HG03280 (cell line): ENCODE measurements at regions not wholly inside any gene's neighbourhood (a gene's known extent, or its start where the extent isn't known, plus 50 kb on each side); places are given as distances from the start of the nearest gene placed in this dataset.

ENCODE experiments used
- ATAC-seq: cut with Tn5 transposase; IDR thresholded peaks from one replicate; pipeline ENCODE4 v1.9.1; 2021; ENCODE audit warnings: mild to moderate bottlenecking, moderate library complexity; ENCODE audit not compliant: unreplicated experiment

DNA sequence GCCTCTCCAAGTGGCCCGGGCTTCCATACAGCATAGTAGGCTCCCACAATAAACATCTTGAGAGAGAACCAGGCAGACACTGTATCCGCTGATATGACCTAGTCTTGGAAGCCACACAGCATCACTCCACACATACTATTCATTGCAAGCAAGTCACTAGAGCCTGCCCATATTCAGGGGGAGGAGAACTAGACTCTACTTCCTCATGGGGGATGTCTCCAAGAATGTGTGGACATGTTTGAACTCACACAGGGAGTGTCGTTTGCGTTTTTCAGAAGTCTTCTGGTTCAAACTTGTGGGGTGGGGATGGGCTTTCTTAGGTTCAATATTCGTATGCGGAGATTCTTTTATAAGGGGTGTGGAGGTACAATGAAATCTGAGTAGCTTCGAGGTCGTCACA, 232.6 kb upstream of the HABP2 start:
- no peak for ATAC-seq

DNA sequence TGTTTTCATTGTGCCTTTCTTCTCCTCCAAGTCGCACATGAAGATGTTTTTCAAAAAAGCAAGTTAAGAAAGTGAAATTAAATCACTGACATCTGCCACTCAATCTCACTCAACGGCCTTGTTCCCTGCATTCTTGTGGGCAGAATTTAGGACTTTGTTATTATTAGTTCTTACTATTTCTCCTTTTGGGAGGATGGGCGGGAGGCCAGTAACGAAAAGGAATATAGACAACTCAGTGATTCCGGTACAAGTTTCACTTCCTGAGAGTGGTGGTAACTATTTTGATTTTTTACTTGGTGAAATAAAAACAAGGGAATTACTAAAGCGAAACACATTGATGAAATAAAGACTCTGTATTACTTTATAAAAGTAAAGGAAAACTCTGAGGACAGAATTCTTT, 231.9 kb upstream of the HABP2 start:
- no peak for ATAC-seq

DNA sequence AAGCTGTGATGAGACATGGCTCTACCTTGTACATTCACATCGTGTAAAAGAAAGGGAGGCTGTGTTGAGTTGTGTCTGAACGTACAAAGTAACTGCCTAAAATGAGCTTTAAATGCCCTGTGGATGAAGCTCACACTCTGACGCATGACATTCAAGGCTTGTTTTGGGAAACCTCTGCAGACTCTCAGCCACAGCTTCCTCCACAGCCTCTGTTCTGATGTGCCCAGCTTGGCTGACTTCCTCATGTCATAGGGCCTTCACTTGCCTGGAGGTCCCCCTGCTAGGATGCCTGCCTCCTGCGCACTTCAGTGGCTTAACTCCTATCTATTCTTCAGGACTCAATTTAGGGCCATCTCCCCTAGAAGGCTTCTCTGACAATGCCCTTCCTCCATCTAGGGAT, 230.0 kb upstream of the HABP2 start:
- no peak for ATAC-seq

DNA sequence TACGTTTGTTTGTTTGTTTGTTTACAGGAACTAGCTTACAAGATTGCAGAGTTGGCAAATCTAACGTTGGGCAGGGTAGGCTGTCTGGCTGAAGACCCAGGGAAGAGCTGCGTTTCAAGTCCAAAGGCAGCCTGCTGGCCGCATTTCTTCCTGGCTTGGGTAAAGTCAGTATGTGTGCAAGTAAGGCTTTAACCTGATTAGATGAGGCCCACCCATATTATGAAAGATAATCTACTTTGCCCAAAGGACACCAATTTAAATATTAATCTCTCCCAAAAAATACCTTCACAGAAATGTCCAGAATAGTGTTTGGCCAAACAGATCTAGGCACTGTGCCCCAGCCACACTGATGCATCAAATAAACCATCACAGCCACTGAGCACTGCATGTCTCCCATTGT, 228.9 kb upstream of the HABP2 start:
- ATAC-seq, result no peak

DNA sequence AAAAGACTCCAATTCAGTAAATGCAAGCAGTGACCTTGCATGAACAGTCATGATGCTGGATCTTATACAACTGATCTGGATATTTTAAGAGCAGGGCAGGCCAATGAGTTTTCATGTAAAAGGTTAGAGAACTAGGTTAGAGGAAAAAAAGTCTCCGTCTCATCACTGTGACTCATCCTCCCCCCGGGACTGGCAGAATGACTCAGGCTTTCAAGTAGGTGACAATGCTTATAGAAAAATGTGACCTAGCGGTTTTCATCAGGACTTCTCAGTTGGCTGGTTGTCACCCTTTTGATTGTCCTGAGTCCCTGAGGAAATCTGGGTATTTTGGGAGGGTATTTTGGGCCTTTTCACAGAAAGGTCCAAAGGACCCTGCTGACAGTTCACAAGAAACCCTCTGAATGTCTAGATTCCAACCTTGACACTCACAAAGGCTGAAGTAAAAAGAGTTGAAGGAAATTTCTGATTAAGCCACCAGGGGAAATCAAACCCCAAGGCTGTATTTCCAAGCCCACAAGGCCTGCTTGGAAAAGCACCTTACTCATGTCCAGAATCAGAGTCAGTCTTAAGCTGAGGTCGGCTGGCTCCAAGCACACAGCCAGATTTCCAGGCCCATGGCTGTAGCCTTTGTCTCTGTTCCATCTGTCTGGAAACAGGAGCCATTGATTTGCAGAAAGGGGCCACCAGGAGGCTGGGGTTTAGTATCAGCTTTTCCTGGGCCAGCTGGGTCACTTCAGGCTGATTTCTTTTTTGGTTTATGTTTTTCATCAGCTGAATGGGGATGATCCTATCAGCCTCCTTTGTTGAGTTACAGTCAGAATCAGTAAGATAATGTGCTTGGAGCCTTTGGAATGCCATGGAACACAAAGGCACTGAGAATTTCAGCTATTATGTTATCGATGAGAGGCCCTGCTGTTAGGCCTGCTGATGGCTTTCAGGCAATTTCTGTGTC, 226.4 kb upstream of the HABP2 start:
- peak; percentile 81 for ATAC-seq

DNA sequence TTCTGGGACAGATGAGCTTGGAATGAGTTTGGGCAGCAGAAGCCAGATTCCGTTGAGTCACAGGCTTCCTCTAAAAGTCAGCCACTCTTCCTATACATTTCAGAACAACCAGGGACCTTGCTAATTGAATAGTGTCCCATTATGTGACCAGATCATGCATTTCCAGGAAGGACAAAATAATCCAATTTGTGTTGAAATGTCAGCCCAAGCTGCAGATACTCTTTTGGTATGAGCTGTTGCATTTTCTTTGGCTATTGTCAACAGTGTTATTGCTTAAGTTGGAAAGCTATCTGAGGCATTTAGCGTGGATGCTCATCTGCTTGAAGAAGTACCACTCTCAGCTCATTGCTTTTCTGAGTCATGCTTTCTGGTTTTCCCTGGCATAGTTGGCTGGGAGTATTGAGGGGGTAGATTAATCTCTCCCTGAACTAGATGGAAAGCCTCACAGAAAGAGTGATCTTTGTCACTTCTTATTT, 223.7 kb upstream of the HABP2 start:
- ATAC-seq, result no peak

DNA sequence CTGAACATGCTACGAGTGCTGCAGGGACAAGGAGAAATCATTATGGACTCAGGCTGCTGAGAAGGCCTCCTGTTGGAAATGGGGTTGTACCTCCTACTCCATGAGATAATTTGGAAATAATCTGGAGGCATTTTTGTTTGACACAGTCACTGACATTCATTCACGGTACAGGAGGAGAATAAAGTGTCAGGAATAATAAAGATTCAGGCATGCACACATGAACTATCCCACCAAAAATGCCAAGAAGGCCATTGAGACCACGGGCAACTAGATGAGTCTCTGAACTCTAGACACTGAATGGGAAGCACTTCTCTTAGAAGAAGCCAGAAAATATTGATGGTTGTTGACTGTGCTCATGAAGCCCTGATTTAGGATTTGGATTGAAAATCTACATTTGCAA, 220.9 kb upstream of the HABP2 start:
- no peak for ATAC-seq

DNA sequence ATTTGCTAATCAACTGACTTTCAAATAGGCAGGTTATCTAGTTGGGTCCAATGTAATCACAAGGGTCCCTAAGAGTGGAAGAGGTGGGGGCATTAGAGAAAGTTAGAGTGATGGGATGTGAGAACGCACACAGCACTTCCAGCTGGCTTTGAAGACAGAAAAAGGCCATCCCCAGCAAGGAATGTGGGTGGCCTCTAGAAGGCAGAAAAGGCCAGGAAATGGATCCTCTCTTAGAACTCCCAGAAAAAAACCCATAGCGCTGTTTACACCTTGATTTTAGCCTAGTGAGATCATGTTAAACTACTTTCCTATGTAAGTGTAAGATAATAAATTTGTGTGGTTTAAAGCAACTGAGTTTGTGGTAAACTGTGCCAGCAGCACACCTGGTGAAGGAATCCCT, 219.5 kb upstream of the HABP2 start:
- no peak for ATAC-seq

DNA sequence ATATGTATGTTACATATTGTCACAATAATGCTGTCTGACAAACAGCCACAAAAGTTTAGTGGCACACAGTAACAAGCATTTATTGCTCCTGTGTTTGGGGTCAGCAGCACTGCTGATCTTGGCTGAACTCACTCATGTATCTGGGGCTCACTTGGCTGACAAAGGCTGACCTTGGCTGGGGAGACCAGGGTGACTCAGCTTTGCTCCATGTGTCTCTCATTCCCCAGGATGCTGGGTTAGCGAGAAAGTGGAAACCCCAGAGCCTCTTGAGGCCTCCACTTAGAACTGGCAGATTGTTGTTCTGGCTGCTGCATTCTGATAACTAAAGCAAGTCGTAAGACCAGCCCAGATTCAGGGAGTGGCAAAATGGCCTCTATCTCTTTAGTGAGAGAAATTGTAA, 217.3 kb upstream of the HABP2 start:
- no peak for ATAC-seq

DNA sequence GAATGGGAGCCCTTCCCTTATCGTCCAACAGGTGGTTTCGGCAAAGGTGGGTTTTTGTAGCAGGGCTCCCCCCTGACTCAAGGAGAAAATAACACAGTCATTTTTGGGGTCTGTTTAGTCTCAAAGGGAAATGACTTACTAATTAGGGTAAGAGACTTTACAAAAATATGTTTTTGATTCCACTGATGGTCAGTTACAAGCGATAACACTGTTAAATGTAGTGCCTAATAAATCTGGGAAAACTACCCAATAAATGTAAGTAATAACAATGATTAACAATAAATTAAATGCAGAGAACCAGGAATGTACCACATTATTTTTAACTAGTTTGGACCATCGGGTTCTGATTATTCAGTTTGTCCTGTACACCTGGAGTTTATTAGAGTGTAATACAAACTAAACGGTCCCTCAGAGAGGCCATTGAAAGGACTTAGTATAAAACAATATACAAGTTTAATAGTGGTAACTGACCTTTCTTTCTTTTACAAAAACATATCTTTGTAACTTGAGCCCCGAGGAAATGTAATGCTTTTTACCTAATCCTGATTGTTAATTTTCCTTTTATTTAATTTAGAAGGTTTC, 216.2 kb upstream of the HABP2 start:
- no peak for ATAC-seq

DNA sequence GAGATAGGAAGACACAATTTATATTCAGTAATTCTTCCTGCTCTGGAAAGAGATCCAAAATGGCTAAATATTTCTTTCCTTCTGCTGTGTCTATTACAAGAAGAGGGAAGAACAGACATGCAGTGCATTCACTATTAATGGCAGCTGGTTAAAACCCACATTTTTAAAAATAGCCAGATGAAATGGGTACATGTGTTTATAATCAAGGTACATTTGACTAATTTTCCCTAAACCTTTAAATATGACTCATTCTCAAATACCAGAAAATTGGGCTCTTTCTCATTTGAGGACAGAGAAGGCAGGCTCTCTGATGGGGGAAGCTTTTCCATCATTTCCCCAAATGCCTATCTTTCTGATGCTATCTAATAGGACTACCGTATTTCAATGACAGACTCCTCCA, 215.7 kb upstream of the HABP2 start:
- ATAC-seq, result no peak

DNA sequence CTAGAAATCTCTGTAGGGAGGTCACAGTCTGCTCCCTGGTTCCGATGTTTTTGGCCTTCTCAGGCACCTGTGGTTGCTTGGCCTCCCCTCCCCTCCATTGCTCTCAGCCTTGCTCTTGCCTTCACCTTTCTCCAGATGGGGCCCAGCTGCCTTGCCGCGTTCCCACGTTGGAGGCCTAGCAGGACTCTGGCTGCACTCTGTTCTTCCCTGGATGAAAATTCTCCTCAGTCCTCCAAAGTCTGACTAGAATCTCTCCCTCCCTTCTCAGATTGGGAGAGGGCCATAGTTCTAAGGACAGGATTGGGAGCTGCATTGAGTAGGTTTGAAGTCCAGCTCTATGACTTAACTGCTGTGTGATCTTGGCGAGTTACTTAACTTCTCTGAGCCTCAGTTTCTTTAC, 213.7 kb upstream of the HABP2 start:
- ATAC-seq, result no peak

DNA sequence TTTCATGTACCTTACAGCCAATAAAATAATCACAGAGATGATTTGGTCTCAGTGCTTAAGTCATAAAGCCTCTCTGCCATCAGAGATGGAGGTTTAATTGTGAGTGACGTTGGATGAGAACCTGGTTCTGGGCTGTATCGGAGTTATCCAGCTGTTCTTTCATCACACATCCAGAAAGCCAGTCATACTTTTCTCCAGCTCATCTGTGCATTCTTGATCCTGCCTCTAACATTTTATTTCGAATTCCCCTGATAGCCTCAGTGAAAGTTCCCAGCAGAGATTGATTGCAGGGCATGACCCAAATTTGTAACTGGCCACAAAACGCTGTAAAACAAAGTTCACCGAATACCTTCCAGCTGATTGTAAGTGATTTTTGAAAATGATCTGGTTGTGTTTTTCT, 212.6 kb upstream of the HABP2 start:
- ATAC-seq, result no peak

DNA sequence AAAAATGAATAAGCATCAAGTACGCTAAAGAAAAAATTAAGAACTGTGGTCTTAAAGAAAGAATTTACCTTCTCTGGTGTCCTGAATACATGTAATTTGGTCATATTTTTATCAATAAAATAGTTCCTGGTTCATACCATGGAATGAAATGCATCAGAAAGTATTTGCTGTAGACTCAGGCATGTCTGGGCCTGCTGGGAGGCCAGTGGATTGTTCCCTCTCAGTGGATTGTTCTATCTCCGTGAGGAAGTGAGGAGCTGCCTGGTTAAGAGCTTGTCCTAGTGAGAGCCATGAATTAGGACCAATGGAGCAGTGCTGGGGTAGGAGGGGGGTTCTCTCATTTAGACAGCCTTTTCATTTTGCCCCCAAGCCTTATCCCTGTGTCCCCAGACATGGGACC, 211.7 kb upstream of the HABP2 start:
- no peak for ATAC-seq

DNA sequence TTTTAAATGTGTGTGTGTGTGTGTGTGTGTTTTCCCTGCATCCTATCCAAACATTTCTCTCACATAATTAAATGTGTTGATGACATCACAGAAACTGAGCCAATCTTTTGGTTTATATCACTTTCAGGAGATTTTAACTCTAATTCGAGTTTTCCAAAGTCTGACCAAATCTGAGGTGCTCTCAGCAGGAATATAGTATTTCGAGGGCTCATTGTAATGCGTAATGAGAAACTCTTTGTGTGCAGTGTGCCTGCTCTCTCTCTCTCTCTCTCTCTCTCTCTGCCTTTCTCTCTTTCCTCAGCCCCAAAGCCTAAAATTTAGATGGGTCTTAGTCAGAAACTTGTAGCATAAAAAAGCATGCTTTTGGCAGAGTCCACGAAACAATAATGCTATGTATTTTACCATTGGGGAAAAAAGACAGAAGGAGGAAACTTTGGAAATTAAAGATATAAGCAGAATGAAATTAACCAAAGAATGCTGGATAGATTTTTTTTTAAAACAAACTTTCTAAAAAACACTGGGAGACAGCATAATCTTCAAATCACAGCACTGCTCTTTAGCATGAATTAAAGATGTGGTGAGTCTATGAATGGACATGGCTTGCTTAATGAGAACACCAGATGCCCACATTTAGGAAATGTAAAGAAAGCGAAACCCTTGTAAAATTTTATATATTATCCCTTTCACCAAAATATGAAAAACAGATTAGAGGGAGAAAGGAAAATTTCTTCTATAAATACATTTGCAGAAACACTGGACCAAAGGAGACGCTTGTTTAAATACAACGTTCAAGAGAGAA, 206.8 kb upstream of the HABP2 start:
- no peak for ATAC-seq

DNA sequence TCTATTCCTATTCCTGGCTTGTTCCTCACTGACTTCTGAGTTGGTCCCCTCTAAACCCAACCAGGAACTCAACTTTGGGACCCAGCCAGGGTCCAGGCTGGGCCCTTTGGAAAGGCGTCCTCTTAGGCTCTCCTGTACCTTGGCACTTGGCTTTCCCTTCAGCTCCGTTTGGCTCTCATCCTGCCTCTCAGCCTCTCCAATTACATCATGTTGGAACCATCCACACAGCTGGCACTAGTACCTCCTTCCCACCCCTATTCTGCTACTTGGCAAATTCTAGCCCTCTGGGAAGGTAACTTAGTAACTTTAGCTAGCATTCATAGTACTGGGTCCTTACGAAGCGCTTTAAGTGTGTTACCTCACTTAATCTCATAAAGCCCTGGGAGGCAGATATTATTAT, 205.3 kb upstream of the HABP2 start:
- no peak for ATAC-seq

DNA sequence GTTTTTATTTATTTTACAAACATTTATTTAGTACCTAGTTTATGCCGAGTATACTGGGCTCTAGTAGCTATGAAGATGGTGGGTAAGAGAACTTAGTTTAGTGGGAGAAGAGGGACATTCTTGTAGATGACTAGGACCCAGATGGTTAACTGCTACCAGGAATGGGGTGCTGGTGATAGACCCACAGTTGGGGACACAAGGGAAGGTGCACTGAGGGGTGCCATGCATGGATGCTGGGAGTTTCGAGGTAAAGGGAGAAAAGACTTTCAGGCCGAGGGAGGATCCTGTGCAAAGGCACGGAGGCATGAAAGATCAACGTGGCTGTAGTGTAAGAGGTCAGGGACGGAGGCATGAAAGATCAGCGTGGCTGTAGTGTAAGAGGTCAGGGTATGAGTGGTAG, 204.2 kb upstream of the HABP2 start:
- ATAC-seq, result no peak

DNA sequence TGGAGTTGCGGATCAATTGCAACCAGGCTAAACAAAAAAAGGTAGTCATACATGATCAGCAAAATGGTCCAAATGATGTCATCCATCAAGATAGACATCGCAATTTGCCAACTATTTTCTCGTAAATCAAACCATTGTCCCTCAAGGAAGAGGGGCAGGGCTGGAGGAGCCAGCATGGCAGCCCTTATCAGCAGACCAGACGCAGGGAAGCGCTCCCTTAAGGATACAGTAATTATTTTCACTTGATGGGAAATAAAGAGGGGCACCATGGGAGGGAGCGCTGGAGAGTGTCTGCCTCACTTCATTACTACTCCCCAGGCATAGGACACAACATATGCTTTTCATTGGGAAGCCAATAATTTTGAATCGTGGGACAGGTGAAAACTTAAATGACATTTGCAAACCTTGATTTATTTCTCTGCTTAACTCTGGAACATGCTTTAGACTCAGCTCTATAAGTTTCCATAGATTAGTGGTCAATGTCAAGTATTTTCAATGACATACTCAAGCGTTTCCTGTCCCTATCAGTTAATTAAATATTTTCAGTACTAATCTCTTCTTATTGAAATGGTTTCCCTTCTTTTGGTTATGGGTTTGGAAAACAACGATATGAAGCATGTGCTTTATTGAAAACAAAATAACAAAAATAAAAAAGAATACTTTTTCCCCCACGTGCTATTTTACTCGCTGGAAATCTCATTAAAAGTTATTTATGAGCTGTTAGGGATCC, 202.4 kb upstream of the HABP2 start:
- no peak for ATAC-seq

DNA sequence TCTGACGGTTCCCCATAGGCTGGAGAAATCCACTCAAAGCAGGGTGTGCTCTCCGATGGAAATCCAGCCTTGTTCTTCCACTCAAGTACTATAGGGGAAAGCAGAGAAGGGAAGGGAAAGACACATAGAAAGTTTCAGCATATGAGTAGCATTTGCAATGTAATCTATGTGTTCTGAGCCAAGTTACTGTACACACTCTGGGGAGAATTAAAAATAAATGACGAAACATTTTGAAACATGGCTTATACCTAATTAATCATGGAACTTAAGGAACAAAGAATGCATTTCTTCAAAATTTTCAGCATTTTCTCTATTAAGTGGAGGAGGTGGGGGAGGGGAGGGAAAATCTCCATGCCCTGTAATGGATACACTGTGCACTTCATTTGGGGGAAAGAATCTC, 198.1 kb upstream of the HABP2 start:
- ATAC-seq, result no peak

DNA sequence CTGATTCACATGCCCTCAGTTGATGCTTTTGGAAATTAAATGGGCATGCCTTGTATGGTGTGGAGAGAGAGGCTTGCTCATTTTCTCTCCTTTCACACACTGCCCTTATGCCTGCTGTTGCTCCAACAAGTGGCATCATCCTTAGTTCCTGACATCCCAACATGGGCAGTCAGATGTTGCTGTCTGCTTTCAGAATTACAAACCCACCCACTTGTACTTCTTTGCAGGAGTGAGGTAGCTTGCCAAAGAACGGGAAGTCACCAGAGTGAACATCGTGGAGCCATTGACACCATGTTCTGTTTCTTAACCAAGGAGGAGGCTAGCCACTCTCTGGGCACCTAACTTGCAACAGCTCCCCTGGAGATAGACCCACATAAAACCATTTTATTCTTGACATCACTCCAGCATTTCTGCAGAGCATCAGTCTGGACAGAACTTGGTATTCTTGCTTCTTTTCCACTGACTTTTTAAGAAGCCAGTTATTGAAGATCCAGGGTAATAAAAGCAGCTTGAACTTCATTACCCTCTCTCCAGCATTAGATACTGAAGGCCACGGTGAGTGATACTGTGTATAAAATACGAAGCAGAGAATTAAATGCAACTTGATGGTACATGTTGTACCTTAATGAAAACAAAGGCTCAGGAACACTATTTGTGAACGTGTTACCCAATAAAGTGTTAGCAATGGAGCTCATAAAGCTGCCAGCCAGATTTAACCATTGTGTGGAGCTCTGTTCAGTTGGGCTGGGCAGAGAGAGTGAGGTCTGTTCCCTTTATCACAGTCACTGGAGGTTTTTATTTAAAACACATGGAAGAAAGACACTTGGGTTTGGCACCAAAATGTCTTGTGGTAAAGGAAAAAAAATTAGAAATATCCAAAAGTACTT, 195.8 kb upstream of the HABP2 start:
- ATAC-seq, result no peak
